Activated CD8-positive, alpha-beta T cell treated with anti-CD3 and anti-CD28 coated beads for 36 hours (primary cell): ENCODE measurements at regions not wholly inside any gene's neighbourhood (a gene's known extent, or its start where the extent isn't known, plus 50 kb on each side); places are given as distances from the start of the nearest gene placed in this dataset.

Experiments
- ATAC-seq: fragments of 200-7000 bp; cut with Tn5 transposase; one replicate; pipeline ENCODE4 v1.10.0; 2021; ENCODE audit warnings: mild to moderate bottlenecking, moderate library complexity
- CTCF ChIA-PET: fragments of 350-600 bp; sonication (Branson Sonifier 250); formaldehyde crosslinking; loops from one replicate; lab custom pipeline; 2021; ENCODE audit warnings: antibody characterized with exemption; lab: Charles Lee
- POLR2A ChIA-PET: fragments of 350-600 bp; sonication (Branson Sonifier 250); formaldehyde crosslinking; loops from one replicate; lab custom pipeline; 2021; ENCODE audit warnings: antibody characterized with exemption; lab: Charles Lee
- DNase-seq: peaks from one replicate; pipeline ENCODE4 v3.0.0-alpha.2; 2020
- H3K27ac Mint-ChIP-seq: one replicate; pipeline ENCODE4 v1.8.0; 2021; ENCODE audit warnings: mild to moderate bottlenecking, mixed read lengths
- H3K27me3 Mint-ChIP-seq: one replicate; pipeline ENCODE4 v1.8.0; 2021; ENCODE audit warnings: mixed read lengths
- H3K36me3 Mint-ChIP-seq: one replicate; pipeline ENCODE4 v1.8.0; 2021; ENCODE audit warnings: low read depth, mixed read lengths
- H3K4me1 Mint-ChIP-seq: one replicate; pipeline ENCODE4 v1.8.0; 2021; ENCODE audit warnings: low read depth, mixed read lengths
- H3K4me3 Mint-ChIP-seq: one replicate; pipeline ENCODE4 v1.8.0; 2021; ENCODE audit warnings: mild to moderate bottlenecking, moderate library complexity, mixed read lengths
- H3K9me3 Mint-ChIP-seq: one replicate; pipeline ENCODE4 v1.8.0; 2021; ENCODE audit warnings: mixed read lengths
- intact Hi-C: fragments of 100-400 bp; cut with micrococcal nuclease; formaldehyde crosslinking; loops from one replicate; pipeline ENCODE4 v1.10.0; 2022
- TF ChIP-seq, protein P1 (sequence below): fragments of 200-600 bp; IDR thresholded peaks from one replicate; pipeline ENCODE4 v1.8.0; 2022; ENCODE audit warnings: antibody characterized with exemption, mild to moderate bottlenecking

DNA sequence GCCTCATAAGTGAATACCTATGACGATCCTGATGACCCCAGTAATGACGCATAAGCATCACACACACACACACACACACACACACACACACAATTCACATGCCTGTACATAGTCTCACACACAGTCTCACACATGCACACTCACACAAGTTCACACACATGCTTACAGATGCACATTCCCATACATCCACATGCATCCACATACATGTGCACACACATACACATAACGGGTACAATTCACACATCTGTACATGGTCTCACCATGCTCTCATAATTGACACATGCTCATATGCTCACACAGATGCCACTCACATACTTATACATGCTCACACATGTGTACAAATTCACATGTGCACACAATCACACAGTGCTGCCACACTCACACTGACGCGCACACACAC lies 105.7 kb upstream of the VSTM2B start:
- no peak for DNase-seq
- ChIA-PET POLR2A (no interaction called here), CTCF (no interaction called here)
- Mint-ChIP-seq H3K4me1 (no peaks in the 10 kb centered on the region), H3K36me3 (no peaks in the 10 kb centered on the region), H3K27ac (no peak overlapping the region), H3K9me3 (no peaks in the 10 kb centered on the region), H3K4me3 (no peak overlapping the region), H3K27me3 (peaks cover 2% of the 10 kb centered on the region)
- no peak for ATAC-seq
- intact Hi-C loops: no loop called here
- TF ChIP-seq, protein P1, sequence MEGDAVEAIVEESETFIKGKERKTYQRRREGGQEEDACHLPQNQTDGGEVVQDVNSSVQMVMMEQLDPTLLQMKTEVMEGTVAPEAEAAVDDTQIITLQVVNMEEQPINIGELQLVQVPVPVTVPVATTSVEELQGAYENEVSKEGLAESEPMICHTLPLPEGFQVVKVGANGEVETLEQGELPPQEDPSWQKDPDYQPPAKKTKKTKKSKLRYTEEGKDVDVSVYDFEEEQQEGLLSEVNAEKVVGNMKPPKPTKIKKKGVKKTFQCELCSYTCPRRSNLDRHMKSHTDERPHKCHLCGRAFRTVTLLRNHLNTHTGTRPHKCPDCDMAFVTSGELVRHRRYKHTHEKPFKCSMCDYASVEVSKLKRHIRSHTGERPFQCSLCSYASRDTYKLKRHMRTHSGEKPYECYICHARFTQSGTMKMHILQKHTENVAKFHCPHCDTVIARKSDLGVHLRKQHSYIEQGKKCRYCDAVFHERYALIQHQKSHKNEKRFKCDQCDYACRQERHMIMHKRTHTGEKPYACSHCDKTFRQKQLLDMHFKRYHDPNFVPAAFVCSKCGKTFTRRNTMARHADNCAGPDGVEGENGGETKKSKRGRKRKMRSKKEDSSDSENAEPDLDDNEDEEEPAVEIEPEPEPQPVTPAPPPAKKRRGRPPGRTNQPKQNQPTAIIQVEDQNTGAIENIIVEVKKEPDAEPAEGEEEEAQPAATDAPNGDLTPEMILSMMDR: no peak

- no peaks in the 10 kb centered on the region for H3K36me3 Mint-ChIP-seq
- H3K9me3 Mint-ChIP-seq: no peaks in the 10 kb centered on the region
- intact Hi-C loops: no loop called here
- H3K27ac Mint-ChIP-seq: no peak overlapping the region
- peaks cover 2% of the 10 kb centered on the region for H3K27me3 Mint-ChIP-seq
- ATAC-seq: no peak
- no peak overlapping the region for H3K4me3 Mint-ChIP-seq
- H3K4me1 Mint-ChIP-seq: no peaks in the 10 kb centered on the region
- DNase-seq: no peak
- TF ChIP-seq, protein P1: no peak
- ChIA-PET CTCF (no interaction called here), POLR2A (no interaction called here)
Observed at GRCh38 chr19:29420482-29421195, 105.2 kb upstream of the VSTM2B start.

GRCh38 chr19:29421196-29421545 lies 104.6 kb upstream of the VSTM2B start:
- CTCF ChIA-PET: no interaction called here
- Mint-ChIP-seq H3K9me3 (no peaks in the 10 kb centered on the region), H3K4me1 (no peaks in the 10 kb centered on the region), H3K27ac (no peak overlapping the region), H3K27me3 (peaks cover 2% of the 10 kb centered on the region), H3K36me3 (no peaks in the 10 kb centered on the region), H3K4me3 (no peak overlapping the region)
- DNase-seq: no peak
- no peak for ATAC-seq
- intact Hi-C loops: no loop called here
- TF ChIP-seq, protein P1: no peak
- POLR2A ChIA-PET: no interaction called here

- intact Hi-C loops: no loop called here
- Mint-ChIP-seq H3K4me3 (no peak overlapping the region), H3K27ac (no peak overlapping the region), H3K27me3 (peaks cover 2% of the 10 kb centered on the region), H3K9me3 (no peaks in the 10 kb centered on the region), H3K36me3 (no peaks in the 10 kb centered on the region), H3K4me1 (no peaks in the 10 kb centered on the region)
- ChIA-PET POLR2A (no interaction called here), CTCF (no interaction called here)
- no peak for DNase-seq
- TF ChIP-seq, protein P1: no peak
- no peak for ATAC-seq
Observed at GRCh38 chr19:29422047-29422446, 103.7 kb upstream of the VSTM2B start.

- TF ChIP-seq, protein P1: no peak
- Mint-ChIP-seq H3K9me3 (no peaks in the 10 kb centered on the region), H3K4me1 (no peaks in the 10 kb centered on the region), H3K27me3 (peaks cover 2% of the 10 kb centered on the region), H3K4me3 (no peak overlapping the region), H3K36me3 (no peaks in the 10 kb centered on the region), H3K27ac (no peak overlapping the region)
- DNase-seq (no peak), ATAC-seq (no peak)
- ChIA-PET POLR2A (no interaction called here), CTCF (no interaction called here)
- intact Hi-C loops: no loop called here
Observed at GRCh38 chr19:29422486-29423085, 103.2 kb upstream of the VSTM2B start.
